ENCODE measurements at regions not wholly inside any gene's neighbourhood (a gene's known extent, or its start where the extent isn't known, plus 50 kb on each side); places are given as distances from the start of the nearest gene placed in this dataset.

DNA sequence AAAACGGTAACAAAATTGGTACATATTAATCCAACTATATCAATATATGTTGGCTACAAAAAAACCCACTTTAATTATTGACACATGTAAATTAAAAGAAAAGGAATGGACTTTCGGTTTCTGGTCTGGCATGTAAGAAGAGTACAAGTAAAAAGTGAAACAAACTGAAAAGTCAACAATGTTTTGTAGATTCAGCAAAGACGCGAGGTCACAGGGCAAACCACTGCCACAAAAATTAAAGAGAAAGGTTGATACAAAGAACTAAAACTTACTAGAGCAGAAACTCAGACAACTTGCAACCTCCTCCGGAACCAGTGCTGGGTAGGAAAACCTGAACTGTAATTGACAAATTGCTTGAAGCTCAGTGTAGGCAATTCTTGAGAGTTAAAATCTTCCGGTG, 110.6 kb upstream of the ARPP21 start:
- H3K36me3 ChIP-seq, result no peaks in the 10 kb centered on the region
- TF ChIP-seq CTCF (IDR thresholded peaks at IDR 0.05; ENCODE audit: low read depth, low read length), result no peak
- no peaks in the 10 kb centered on the region for H3K9me3 ChIP-seq (ENCODE audit: severe bottlenecking)
- no peak overlapping the region for H3K27ac ChIP-seq
- no peak overlapping the region for H3K4me3 ChIP-seq (ENCODE audit: low read depth, low read length)
- no peaks in the 10 kb centered on the region for H3K27me3 ChIP-seq (ENCODE audit: insufficient read depth, low read depth, severe bottlenecking)
- no peak for DNase-seq

DNA sequence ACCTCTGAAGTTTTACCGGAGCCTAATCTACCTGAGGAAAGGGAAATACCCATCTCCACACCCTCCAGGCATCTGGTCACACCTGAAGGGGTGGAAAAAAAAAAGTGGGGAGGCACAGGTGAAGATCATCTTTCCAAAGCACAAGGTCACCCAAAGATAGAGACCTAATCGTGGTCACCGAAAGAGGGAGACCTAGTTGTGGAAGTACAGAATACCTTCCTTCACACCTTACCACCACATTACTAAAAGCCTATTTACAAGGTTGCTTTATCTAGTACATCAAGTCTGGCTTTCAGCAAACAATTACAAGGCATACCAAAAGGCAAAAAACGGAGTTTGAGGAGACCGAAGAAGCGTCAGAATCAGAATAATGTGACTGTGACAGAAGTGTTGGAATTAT, 110.0 kb upstream of the ARPP21 start:
- TF ChIP-seq CTCF (IDR thresholded peaks at IDR 0.05; ENCODE audit: low read depth, low read length), result no peak
- H3K36me3 ChIP-seq, result no peaks in the 10 kb centered on the region
- DNase-seq, result no peak
- H3K4me3 ChIP-seq (ENCODE audit: low read depth, low read length), result no peak overlapping the region
- H3K9me3 ChIP-seq (ENCODE audit: severe bottlenecking), result no peaks in the 10 kb centered on the region
- H3K27ac ChIP-seq, result no peak overlapping the region
- H3K27me3 ChIP-seq (ENCODE audit: insufficient read depth, low read depth, severe bottlenecking), result no peaks in the 10 kb centered on the region

GRCh38 chr3:35537265-35537664, 102.1 kb upstream of the ARPP21 start:
- no peaks in the 10 kb centered on the region for H3K36me3 ChIP-seq
- no peak overlapping the region for H3K27ac ChIP-seq
- TF ChIP-seq CTCF (IDR thresholded peaks at IDR 0.05; ENCODE audit: low read depth, low read length), result no peak
- H3K27me3 ChIP-seq (ENCODE audit: insufficient read depth, low read depth, severe bottlenecking), result no peaks in the 10 kb centered on the region
- DNase-seq, result no peak
- H3K4me3 ChIP-seq (ENCODE audit: low read depth, low read length), result no peak overlapping the region
- H3K9me3 ChIP-seq (ENCODE audit: severe bottlenecking), result no peaks in the 10 kb centered on the region

DNA sequence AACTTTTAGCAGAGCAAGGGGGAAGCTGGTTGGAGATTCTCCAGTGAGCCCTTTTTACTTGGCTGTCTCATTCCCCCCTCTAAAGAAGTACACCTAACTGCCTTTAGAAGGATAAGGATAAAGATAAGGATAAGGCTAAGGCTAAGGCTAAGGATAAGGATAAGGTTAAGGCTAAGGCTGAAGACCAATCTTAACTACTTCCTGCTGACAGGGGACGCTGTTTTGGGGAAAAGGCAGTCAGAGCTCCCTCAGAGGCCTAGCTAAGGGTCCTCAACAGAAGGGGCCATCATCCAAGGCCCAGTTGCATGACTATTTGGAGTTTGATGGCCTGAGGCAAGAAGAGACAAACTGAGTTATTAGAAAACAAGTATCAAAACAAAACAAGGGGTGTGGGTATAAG, 94.3 kb upstream of the ARPP21 start:
- Histone ChIP-seq H3K9me3 (ENCODE audit: severe bottlenecking) (no peaks in the 10 kb centered on the region), H3K36me3 (no peaks in the 10 kb centered on the region), H3K27me3 (ENCODE audit: insufficient read depth, low read depth, severe bottlenecking) (no peaks in the 10 kb centered on the region), H3K4me3 (ENCODE audit: low read depth, low read length) (no peak overlapping the region), H3K27ac (no peak overlapping the region)
- peak; percentile 57 for TF ChIP-seq CTCF (IDR thresholded peaks at IDR 0.05; ENCODE audit: low read depth, low read length)
- DNase-seq, result peak; percentile 19

DNA sequence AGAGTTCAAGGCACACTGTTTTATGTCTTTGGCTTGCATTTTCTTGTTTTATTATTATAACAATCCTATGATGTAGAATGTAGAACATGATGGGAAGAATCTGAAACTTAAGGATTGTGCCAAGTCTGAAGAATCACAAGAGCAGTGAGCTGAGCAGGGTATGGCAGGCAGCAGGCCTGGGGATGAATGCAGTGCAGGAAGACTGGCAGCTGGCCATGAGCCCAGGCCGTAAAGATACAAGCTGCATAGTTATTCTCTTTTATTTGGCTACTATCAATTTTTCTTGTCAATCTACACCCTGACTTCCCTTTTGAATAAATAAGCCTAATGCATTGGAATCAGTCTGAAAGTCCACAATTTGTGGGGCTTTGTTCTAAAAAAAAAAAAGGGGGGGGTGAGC, 89.6 kb upstream of the ARPP21 start:
- Histone ChIP-seq H3K4me3 (ENCODE audit: low read depth, low read length) (no peak overlapping the region), H3K27ac (no peak overlapping the region), H3K9me3 (ENCODE audit: severe bottlenecking) (no peaks in the 10 kb centered on the region), H3K27me3 (ENCODE audit: insufficient read depth, low read depth, severe bottlenecking) (no peaks in the 10 kb centered on the region), H3K36me3 (no peaks in the 10 kb centered on the region)
- no peak for TF ChIP-seq CTCF (IDR thresholded peaks at IDR 0.05; ENCODE audit: low read depth, low read length)
- DNase-seq, result no peak

DNA sequence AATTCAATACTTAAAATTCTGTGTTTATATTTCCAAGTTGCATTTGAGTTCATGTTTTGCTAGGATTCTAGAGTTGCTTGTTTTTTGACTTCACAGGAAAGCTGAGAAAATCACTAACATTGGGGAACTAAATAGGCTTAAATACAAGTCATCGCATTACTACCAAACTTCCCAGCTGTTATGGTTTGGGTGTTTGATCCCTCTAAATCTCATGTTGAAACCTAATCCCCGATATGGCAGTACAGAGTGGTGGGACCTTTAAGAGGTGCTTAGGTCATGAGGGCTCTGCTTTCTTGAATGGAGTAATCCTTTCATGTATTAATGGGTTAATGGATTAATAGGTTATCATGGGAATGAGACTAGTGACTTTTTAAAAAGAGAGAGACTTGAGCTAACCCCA, 77.2 kb upstream of the ARPP21 start:
- DNase-seq, result peak; percentile 20
- no peak for TF ChIP-seq CTCF (IDR thresholded peaks at IDR 0.05; ENCODE audit: low read depth, low read length)
- no peaks in the 10 kb centered on the region for H3K27me3 ChIP-seq (ENCODE audit: insufficient read depth, low read depth, severe bottlenecking)
- H3K36me3 ChIP-seq, result no peaks in the 10 kb centered on the region
- no peak overlapping the region for H3K4me3 ChIP-seq (ENCODE audit: low read depth, low read length)
- H3K9me3 ChIP-seq (ENCODE audit: severe bottlenecking), result no peaks in the 10 kb centered on the region
- H3K27ac ChIP-seq, result no peak overlapping the region

Data from WERI-Rb-1 (cell line).